ENCODE measurements at regions not wholly inside any gene's neighbourhood (a gene's known extent, or its start where the extent isn't known, plus 50 kb on each side); places are given as distances from the start of the nearest gene placed in this dataset.
"Not testable (repeated sequence)": the region's sequence is repeated elsewhere in the genome, so short reads cannot be mapped to it uniquely, and the experiment has no call there.

DNA sequence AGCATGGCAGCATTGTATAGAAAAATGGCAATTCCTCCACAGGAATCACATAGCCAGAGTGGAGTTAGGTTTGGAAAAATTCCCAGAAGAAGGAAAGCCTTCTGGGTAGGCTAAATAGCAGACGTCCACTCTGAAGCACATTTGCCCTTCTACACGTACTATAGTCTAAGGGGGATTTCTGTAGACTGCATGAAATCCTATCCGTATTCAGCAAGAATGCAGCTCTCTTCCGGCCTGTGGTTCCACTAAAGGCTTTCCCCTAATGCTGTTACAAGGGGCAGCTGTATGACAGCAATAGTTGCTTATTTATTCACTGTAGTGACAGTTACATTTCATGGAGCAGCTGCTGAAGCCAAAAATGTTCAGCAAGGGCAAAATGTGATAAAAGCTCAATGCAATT lies 263.6 kb downstream of the RWDD3 start:
- DNase-seq, result no peak
- intact Hi-C loops (cut with DNase I), result no loop called here

GRCh38 chr1:95503278-95504030 lies 269.4 kb downstream of the RWDD3 start:
- intact Hi-C loops (cut with DNase I), result no loop called here
- DNase-seq (no peak), ATAC-seq (ENCODE audit: poor library complexity) (no peak)

More for the DNA sequence above, 263.6 kb downstream of the RWDD3 start:
- ATAC-seq (ENCODE audit: poor library complexity), result no peak

DNA sequence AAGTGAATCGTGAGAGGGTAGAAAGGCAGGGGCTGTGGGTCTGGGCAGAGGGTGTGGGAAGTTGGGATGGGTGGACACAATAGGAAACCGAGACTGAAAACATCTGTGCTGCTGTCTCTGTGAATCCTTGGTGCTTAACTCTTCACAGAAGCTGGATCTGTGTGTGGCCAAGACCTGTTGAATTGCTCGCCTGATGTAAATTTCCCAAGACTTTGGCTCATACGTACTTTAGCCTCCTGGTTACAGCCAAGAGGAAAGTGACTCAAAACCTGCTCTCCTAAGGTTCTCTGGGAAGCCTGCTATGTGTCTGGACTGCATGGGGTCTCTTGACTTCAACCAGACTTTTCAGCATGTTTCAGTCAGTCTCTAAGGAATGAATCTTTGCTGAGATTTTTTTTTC lies 270.3 kb downstream of the RWDD3 start:
- ATAC-seq (ENCODE audit: poor library complexity), result no peak

DNA sequence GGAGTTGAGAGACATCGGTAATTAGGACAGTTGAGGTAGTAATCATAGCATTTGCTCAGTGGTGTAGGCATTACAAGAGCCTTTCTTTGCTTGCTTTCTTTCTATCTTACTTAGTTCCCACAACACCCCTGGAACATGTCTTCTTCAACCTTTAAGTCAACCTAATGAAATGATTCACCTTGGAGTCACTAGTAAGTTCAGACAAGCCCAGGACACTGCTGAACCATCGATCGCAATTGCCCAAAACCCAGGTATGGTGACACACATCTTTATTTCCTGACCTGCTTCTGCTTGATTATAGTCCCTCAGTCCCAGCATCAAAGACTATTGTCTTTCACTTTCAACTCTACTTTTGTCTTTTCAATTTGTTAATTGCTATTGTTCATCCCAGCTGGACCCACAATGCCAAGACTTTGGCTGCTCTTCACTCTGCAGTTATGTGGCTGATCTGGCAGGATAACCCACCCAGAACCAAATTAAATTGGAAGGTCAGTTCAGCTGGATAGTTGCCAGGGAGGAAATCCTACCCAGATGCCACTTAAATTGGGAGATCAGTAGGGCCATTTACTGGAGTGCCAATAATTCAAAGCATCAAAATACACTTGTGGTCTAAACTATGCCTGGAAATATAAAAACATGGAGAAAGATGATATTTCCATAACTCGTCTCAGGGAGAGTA lies 272.9 kb downstream of the RWDD3 start:
- ATAC-seq (ENCODE audit: poor library complexity) (no peak), DNase-seq (no peak)
- intact Hi-C loops (cut with DNase I), result no loop called here

More for the DNA sequence above, 270.3 kb downstream of the RWDD3 start:
- no peak for DNase-seq
- intact Hi-C loops (cut with DNase I), result no loop called here

DNA sequence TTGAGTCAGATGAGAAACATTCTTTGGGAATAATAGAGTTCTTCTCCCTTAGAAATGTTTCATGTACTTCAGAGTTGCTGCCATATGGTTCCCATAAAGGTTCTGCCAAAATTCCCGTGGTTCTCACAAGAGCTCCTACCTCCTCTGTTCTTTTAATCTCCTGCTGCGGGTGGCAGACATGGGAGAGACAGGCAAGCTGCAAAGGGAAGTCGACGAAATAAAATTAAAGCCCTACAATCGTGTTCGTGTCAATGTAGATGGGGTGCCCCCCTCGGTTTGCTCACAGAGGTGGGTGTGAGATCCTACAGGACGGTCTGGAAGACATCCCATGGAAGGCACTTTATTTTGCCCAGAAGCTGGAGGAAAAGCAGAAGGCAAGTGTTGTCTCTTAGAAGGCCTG lies 276.0 kb downstream of the RWDD3 start:
- intact Hi-C loops (cut with DNase I), result no loop called here
- ATAC-seq (ENCODE audit: poor library complexity) (no peak), DNase-seq (no peak)

GRCh38 chr1:95512925-95513324 lies 278.9 kb downstream of the RWDD3 start:
- no peak for ATAC-seq (ENCODE audit: poor library complexity)
- intact Hi-C loops (cut with DNase I), result no loop called here
- DNase-seq, result no peak

DNA sequence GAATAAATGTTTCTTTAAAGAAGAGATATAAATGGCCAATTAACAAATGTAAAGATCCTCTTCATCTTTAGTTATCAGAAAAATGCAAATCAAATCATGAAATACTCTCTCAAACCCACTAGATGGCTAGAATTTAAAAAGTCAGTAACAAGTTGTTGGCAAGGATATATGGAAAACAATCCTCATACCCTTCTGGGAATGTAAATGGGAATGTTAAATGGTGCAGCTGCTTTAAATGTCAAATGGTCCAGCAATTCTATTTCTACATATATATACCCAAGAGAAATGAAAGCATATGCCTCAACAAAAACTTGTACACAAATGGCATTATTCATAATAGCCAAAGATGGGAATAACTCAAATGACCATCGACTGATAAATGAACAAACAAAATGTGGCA lies 283.5 kb downstream of the RWDD3 start:
- no peak for DNase-seq
- intact Hi-C loops (cut with DNase I), result no loop called here
- no peak for ATAC-seq (ENCODE audit: poor library complexity)

- ATAC-seq (ENCODE audit: poor library complexity), result no peak
- DNase-seq, result no peak
- intact Hi-C loops (cut with DNase I), result no loop called here
Observed at GRCh38 chr1:95518310-95518709, 284.3 kb downstream of the RWDD3 start.

GRCh38 chr1:95520390-95520789 lies 286.4 kb downstream of the RWDD3 start:
- intact Hi-C loops (cut with DNase I), result no loop called here
- DNase-seq, result no peak
- no peak for ATAC-seq (ENCODE audit: poor library complexity)

- DNase-seq, result no peak
- intact Hi-C loops (cut with DNase I), result no loop called here
- no peak for ATAC-seq (ENCODE audit: poor library complexity)
Observed at GRCh38 chr1:95532335-95532734, 298.3 kb downstream of the RWDD3 start.

- no peak for DNase-seq
- intact Hi-C loops (cut with DNase I), result no loop called here
- no peak for ATAC-seq (ENCODE audit: poor library complexity)
Observed at GRCh38 chr1:95534985-95535384, 301.0 kb downstream of the RWDD3 start.

GRCh38 chr1:95535614-95536013 lies 301.6 kb downstream of the RWDD3 start:
- ATAC-seq (ENCODE audit: poor library complexity) (no peak), DNase-seq (no peak)

GRCh38 chr1:95536501-95536900 lies 302.5 kb downstream of the RWDD3 start:
- DNase-seq (no peak), ATAC-seq (ENCODE audit: poor library complexity) (no peak)
- intact Hi-C loops (cut with DNase I), result no loop called here

More at GRCh38 chr1:95535614-95536013, 301.6 kb downstream of the RWDD3 start:
- intact Hi-C loops (cut with DNase I), result no loop called here

GRCh38 chr1:95537176-95537575 lies 303.2 kb downstream of the RWDD3 start:
- DNase-seq (no peak), ATAC-seq (ENCODE audit: poor library complexity) (no peak)
- intact Hi-C loops (cut with DNase I), result no loop called here

DNA sequence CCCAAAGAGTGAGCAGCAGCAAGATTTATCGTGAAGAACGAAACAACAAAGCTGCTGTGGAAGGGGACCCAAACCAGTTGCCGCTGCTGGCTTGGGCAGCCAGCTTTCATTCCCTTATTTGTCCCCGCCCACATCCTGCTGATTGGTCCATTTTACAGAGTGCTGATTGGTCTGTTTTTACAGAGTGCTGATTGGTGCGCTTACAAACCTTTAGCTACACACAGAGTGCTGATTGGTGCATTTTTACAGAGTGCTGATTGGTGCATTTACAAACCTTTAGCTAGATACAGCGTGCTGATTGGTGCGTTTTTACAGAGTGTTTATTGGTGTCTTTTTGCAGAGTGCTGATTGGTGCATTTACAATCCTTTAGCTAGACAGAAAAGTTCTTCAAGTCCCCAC lies 304.2 kb downstream of the RWDD3 start:
- ATAC-seq (ENCODE audit: poor library complexity); intact Hi-C loops (cut with DNase I); DNase-seq: not testable (repeated sequence)

- intact Hi-C loops (cut with DNase I), result no loop called here
- no peak for DNase-seq
- ATAC-seq (ENCODE audit: poor library complexity), result no peak
Observed at GRCh38 chr1:95542936-95543335, 308.9 kb downstream of the RWDD3 start.

GRCh38 chr1:95547005-95547404 lies 313.0 kb downstream of the RWDD3 start:
- intact Hi-C loops (cut with DNase I), result no loop called here
- DNase-seq, result no peak
- no peak for ATAC-seq (ENCODE audit: poor library complexity)

DNA sequence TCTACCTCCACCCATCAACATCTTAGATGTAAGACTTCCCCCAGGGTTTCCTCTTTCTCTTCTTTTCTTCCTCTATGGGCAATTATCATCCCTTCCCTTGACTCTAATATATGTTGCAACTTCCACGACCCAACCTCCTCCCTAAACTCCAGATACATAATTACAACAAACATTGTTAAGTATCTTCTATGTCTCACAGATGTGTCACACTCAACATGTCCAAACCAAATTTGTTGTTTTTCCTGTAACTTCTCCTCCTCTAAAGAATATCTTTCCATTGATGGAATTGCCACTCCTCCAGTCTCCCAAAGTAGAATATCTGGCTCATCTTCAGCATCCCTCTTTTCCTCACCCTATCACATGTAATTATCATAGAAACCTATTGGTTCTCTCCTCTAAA lies 314.2 kb downstream of the RWDD3 start:
- DNase-seq (no peak), ATAC-seq (ENCODE audit: poor library complexity) (no peak)
- intact Hi-C loops (cut with DNase I), result no loop called here

GRCh38 chr1:95551201-95551600 lies 317.2 kb downstream of the RWDD3 start:
- ATAC-seq (ENCODE audit: poor library complexity), result no peak
- intact Hi-C loops (cut with DNase I), result no loop called here
- no peak for DNase-seq

DNA sequence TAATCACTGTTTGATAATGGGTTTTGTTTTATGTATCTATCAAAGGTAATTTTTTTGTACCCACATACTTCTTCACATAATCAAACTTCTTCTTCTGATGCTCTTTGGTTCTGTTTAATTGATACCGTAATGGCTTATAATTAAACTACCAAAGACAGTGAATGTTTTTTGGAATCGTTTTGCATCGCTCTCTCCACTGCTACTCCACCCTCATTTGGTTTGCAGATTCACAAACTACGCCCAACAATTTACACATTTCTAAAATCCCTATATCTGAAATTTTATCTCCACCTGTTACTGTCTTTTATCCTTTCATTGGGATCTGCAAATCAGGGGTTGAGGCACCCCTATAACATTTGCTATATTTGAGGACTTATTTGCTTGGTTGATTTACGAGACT lies 319.6 kb downstream of the RWDD3 start:
- DNase-seq, result no peak
- intact Hi-C loops (cut with DNase I), result no loop called here
- no peak for ATAC-seq (ENCODE audit: poor library complexity)
